AG08396 (cell line): ENCODE measurements at regions not wholly inside any gene's neighbourhood (a gene's known extent, or its start where the extent isn't known, plus 50 kb on each side); places are given as distances from the start of the nearest gene placed in this dataset.
"Not testable (repeated sequence)": the region's sequence is repeated elsewhere in the genome, so short reads cannot be mapped to it uniquely, and the experiment has no call there.

ENCODE experiments used
- DNase-seq: peaks from one replicate; pipeline ENCODE4 v3.0.0; 2012; ENCODE audit warnings: low spot score, mixed read lengths

DNA sequence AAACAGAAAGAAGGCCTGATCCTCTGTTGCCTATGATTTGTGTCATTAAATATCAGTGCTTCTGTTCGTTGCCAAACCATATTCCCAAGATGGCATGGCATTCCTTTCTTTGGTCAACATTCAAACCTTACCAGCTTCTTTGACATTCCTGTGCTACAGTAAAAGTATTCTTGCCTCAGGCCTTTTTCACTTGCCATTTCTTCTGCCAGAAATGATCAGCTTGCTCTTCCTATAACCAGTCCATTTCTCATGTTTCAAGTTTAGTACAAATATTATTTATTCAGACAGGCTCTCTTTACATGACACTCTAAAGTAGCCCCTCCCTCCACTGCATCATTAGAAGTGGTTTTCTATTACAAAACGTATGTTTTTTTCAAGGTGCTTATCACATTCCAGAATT lies 278.3 kb downstream of the KCNJ2 start:
- no peak for DNase-seq

DNA sequence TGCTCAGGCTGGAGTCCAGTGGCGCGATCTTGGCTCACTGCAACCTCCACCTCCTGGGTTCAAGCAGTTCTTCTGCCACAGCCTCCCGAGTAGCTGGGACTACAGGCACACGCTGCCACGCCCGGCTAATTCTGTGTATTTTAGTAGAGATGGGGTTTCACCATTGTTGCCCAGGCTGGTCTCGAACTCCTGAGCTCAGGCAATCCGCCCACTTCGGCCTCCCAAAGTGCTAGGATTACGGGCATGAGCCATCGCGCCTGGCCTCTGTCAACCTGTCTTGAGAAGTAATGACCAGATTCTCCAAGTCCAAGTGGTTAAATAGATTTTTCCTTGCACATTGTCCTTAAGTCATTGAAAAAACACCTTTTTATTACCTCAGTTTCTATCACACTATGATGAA lies 283.7 kb downstream of the KCNJ2 start:
- DNase-seq: not testable (repeated sequence)

DNA sequence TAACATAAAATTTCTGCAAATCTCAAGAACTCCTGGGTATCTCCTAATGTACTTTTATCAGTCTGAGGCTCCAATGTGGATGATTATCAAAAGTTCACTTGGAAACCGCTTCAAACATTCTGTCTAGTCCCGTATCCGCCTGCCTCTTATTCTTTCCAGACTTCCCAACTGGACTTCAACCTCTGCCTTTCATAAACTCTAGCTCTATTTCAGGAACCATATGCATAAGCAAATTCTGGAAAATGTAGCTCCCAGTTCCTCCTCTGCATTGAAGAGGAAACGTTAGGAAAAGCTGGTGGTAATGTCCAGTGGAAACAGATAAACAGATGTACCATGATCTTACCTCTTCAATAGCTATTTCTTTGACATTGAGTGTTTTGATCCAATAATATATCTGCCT lies 285.0 kb downstream of the KCNJ2 start:
- no peak for DNase-seq

DNA sequence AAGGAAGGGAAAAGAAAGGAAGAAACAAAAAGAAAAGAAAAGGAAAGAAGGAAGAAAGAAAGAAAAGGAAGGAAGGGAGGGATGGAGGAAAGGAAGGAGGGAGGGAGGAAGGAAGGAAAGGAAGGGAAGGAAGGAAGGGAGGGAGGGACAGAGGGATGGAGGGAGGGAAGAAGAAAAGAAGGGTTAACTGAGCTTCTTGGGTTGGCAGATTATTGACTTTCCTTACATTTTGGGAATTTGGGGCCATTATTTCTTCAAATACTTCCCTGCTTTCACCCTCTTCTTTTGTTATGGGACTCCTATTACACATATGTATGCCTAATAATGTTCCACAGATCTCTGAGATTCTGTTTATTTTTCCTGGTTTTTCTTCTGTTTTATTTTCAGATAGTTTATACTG lies 285.6 kb downstream of the KCNJ2 start:
- DNase-seq: no peak

DNA sequence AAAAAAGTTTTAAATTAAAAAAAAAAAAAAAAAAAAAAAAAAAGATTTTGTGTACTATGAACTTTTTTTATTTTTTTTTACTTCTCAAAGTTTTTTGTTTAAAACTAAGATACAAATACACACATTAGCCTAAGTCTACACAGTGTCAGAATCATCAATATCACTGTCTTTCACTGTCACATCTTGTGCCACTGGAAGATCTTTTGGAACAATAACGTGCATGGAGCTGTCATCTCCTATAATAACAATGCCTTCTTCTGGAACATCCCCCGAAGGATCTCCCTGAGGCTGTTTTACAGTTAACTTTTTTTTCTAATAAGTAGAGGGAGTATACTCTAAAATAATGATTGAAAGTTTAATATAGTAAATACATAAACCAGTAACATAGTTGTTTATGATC lies 295.7 kb downstream of the KCNJ2 start:
- no peak for DNase-seq

DNA sequence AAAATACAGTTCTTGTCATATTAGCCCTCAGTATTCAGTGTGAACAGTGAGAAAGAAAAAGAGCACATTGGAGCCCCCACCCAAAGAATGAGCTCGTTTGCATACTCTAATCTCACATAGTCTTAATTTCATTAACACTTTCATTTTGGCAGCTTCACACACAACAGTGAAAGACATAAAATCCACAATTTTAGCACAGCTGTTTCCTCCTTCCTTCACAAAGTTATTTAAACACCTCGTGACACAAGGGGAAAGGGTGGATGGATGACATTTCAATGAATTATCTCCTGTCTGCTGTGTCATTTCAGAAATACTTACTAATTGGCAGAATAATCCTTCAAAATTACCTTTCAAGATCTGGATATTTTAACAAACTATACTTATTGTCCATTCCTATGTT lies 299.3 kb downstream of the KCNJ2 start:
- DNase-seq: no peak

DNA sequence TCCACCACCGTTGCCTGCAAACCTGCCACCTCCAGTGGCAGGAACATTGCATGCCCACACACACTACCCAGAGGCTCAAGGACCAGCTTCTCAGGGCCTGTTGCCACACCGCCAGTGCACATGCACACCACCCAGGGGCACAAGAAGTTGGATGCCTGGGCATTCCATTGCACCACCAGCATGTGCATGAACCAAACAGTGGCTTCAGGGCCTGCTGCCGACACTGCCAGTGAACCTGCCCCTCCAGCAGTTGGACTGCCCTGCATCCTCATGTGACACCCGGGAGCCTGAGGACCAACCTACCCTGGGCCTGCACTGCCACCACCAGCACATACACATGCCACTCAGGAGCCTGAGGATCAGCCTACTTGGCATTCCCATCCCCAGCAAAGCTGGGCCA lies 303.7 kb downstream of the KCNJ2 start:
- DNase-seq: no peak

DNA sequence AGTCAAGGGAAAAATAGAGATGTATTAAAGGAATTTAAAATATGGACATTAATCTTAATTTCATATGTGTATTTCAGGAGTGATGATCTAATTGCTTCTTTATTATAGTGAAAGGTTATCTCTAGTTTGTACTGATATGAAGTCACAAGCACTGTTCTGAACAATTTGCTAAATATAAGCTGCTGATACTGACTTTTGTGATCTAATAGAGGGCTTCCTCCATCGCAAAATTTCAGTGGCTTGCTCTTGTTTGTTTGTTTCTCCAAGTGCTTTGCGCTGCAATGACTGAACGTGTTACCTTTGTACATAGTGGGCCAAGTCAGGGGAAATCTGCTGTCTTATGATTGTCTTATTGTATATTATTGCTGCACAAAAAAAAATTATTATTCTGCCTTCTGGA lies 307.0 kb downstream of the KCNJ2 start:
- no peak for DNase-seq

DNA sequence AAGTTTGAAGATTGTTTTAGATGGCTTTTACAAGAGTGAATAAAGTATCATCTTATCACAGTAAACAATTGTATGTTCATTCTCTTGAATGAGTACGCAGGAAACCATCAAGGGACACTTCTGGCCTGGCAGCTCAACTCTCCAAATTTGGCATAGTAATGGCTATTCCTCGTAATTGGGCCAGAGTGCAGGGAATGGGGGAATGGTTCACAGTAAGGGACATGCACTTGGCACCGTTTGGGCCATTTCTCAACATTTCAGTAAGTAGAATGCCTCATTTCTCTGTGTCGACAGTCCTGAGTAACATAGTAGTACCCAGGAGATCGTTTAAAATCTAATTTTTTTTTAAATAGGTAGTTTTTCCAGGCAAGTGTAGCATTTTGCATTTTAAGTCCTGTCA lies 309.6 kb downstream of the KCNJ2 start:
- no peak for DNase-seq

DNA sequence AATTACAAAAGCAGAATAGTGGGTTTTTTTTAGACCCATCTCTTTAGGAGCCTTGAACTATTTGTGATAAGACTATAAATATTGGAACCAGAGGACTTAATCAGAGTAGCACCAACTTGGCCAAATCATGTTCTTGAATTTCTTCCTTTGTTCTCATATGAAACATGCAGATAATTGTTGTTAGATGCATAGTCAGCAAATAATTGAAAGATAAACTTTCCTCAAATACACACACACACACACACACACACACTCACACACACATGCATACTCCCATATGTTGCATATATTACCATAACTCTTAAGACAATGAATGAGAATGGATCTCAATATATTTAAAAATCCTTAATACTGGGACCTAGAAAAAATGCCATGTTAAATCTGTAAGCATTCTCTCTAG lies 310.4 kb downstream of the KCNJ2 start:
- DNase-seq: no peak

DNA sequence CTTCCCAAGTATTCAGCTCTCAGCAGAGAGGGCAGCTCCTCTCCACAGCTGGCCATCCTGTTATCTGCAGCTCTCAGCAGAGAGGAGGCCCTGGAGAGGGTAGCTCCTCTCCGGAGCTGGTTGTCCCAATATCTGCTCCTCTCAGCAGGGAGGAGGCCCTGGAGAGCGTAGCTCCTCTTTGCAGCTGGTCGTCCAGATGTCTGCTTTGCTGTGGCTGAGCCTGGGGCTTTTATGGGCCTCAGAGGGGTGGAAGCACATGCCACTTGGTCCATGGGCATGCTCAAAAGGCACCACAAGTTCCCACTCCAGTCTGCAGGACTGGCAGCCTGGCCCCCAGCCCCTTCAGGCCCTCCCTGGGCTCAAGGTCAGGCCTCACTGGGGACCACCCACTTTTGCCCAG lies 314.3 kb downstream of the KCNJ2 start:
- DNase-seq: no peak

DNA sequence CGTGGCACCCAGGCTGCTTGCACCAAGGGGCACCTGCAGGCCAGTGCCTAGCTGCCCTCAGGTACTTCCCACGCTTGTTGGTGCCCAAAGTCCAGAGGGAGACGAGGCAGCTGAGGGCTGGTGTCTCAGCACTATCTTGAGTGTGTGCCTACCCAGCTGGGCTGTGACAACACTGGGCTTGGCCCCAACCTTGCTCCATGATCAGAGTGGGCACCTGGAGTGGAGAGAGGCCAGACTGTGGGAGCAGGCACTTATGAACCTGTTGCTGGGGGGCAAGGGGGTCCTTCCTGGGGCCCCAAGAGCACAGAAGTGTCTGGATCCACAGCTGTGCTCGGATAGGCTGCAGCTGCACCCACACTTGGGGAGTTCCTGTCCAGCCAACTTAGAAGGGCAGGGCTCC lies 314.7 kb downstream of the KCNJ2 start:
- DNase-seq: no peak

DNA sequence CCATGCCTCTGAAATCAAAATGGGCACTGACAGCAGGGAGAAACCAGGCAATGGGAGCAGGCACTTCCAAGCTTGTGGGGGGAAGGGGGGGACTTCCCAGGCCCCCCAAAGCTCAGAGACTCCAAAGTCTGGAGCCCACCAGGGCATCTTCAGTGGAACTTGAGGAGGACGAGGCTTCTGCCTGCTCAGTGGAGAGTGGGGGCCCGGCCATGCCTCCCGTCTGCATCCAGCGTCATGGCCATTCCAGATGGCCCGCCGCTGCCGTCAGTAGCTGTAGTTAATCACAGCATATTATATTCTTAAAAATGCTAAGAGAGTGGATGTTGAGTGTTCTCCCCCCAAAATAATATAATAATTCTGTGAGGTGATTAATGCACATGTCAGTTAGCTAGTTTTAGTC lies 315.2 kb downstream of the KCNJ2 start:
- no peak for DNase-seq

DNA sequence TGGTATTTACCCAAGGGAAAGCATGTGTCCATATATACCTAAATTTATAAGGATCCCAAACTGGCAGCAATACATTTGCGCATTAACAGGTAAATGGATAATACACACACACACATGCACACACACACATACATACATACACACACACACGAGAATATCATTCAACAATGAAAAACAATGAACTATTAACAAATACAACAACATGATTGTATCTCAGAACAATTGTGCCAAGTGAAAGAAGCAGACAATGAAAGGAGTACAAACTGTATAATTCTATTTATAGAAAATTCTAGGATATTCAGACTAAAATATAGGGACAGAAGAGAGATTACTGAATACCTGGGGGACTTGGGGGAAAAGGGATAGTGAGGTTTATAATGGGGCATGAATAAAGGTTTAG lies 323.0 kb downstream of the KCNJ2 start:
- no peak for DNase-seq

DNA sequence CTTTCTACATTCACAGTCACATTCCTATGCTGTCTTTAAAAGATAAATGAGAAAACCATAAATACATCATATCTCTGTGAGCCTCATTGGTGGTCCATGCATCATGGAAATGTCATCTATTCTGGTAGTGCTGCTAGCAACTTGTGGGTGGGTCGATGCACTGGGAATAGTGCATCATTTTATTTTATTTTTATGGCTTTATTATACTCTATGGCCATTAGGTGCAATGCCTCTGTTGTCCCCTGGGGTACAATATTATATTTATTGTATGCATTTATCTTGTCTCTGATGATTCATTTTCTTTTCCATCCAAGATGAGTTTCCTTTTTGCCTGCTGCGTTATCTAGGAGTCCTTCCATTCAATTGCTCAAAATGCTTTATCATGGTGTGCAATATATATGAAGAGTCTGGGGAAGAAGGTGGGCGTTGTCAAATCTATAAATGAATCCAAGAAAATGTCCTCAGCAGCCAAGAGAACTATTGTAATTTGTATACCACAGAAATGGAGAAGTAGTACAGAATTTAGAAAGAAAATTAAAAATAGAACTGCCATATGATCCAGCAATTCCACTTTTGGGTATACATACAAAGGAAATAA lies 324.0 kb downstream of the KCNJ2 start:
- DNase-seq: no peak

DNA sequence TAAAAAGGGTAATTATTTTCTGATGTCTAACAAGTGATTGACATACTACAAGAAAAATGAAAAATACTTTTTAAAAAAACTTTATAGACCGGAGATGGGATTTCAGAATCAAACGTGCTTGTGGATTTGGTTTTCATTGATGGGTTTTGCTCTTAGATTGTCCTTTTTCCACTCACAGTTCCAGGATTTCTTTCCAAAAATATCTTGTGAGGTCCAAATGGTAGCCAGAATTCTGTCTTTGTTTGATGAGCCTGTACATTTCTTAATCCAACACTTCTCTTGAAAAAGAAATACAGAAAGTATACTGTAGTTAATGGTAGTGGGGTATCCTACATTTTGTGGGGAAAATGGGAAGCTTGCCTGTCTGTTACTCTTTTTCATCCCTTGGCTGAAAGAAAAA lies 329.3 kb downstream of the KCNJ2 start:
- no peak for DNase-seq

DNA sequence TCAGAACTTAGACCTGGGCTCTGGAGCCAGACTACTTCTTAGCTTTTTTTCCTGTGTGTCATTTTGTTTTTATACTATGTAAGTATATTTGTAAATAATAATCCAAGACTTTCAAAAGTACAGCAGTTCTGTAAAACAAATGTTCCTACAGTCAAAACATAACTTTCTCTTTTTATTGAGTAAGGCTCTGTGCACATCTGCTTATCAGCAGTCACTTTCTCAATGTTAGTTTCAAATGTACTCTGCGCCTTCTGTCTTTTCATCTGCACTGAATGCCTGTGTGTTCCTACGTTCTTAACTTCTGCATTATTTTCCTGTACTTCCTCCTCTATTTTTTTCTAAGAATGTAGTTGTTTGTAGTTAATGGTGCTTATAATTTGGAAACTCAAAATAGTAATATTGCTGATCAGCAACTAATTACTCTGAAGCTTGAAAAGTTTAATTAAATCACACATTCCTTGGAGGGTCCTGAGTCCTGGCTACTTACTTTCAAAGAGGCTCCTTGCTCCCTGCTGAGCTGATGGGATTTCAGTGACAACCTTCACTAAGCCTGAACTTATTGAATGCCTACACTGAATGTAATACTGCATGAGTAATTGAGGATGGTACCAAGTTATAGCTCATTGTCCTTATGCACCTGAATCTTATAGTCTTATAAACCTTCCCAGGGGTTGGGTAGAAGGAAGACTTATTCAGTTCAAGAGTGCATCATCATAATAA lies 329.9 kb downstream of the KCNJ2 start:
- DNase-seq: no peak

DNA sequence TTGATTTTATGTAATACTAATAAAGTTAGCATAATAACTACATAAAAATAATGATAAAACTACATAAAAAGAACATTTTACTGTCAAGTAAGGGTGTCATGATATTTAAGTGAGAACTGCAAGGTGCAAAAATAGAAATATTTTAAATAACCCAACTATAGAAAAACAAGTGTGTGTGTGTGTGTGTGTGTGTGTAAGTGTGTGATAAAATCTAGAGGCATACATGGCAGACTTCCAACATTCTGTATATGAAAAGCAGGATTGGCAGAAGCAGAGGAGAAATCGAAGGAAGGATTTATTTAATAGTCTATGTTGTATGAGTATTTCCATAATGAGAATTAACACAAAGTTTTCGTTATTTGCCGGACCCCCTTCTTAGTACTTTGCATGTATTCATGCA lies 334.1 kb downstream of the KCNJ2 start:
- no peak for DNase-seq

DNA sequence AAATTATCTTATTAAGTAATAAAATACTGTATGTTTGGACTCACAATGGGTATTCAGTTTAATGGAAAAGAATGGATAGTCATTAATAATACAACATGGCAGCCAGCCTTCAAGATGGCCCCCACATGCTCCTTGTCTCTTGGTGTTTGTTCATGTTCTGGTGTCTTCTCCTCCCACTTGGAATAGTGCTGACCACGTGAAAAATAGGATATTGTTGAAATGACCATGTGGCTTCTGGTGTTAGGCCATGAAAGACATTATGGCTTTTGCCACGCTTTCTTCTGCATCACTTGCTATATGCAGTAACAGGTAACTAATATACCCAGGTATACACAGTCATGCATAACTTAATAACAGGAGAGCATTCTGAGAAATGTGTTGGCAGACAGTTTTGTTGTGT lies 341.0 kb downstream of the KCNJ2 start:
- DNase-seq: no peak

DNA sequence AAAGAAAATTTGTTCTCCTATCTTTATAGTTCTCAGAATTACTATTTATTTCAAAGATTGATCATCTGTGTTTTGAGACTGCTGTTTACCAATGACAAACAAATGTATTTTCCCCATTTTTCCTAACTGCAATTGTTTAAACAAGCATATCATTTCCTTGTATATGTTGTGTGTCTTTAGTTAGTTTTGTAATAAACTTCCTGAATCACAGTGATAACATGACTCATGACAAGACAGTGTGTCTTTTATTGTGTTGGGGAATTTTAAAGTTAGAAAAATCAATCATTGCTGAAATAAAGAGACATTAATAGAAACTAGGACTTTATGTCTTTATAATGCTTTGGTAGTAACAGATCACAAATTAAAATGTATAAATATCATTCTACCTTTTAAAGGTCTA lies 348.5 kb downstream of the KCNJ2 start:
- DNase-seq: no peak

DNA sequence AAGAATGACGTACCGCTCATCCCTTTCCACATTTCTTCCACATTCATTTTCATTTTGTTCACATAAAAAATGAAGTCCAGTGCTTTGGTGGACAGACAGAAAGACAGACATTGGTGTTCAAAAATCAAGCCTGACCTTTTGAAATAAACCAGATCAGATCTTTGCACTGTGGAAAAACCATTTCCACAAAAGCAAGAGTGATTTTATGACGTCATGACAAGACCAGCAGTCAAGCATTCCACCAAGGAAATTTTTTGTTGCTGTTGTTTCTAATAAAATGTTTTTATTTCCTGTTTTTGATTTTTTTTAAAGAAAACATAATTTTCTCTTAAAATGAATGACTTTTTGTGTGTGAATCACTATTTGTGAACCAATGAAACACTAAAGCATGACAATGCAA lies 350.0 kb downstream of the KCNJ2 start:
- no peak for DNase-seq

DNA sequence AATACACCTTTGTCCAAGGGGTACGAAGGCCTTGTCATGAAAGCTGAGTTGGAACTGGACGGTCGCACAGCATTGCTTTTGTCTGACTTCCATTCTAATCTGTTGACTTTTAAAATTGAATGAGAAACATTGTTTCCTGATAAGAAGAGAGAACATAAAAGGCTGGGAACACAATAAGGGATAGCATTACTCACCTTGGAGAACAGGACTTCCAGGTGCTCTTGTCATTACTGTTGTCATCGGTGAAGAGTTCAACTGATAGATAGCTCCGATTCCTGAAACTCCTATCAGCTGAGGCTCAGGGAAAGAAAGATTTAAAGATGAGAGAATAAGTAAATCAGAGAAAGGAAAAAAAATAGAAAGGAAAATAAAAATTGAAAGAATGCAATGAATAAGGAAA lies 351.1 kb downstream of the KCNJ2 start:
- DNase-seq: no peak

DNA sequence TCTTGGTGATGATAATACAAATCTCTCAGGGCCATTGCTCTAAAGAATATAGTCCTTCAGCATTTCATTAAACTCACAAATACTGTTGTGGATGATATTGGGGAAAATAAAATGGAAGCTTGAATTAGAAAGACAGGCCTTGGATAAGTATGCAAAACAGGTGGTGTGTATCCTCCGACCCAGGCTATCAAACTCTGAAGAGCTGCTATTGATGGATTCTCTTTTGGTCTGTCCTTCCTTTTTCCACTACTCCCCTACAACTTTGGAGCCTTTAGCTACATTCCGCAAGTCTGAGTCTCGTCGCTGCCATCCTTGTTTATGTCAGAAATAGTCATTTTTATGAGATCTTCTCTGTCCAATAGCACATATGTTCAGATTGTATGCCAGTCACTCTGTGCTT lies 351.6 kb downstream of the KCNJ2 start:
- no peak for DNase-seq

DNA sequence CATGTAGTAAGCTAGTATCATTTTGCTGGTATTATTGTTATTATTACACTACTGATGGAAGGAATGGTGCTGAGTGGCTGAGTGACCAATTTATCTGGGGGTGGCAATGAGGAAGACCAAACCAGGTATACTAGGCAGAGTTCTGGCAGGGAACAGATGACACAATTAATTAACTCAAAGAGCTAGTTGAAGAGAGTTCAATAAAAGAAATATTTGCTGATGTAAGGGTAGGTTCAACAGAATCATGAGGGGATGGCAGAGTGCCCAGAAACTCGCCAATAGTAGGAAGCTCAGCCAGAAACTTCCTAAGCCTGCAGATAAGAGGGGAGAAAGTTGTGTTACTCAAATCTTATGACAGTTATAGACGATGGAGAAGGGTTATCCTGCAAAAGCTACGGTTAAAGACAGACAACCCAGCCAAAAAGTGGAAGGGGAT lies 352.5 kb downstream of the KCNJ2 start:
- no peak for DNase-seq
